Pancreas (tissue), 10 donors: ENCODE measurements at regions not wholly inside any gene's neighbourhood (a gene's known extent, or its start where the extent isn't known, plus 50 kb on each side); places are given as distances from the start of the nearest gene placed in this dataset.

Experiments
- ATAC-seq, 4 donors: fragments of 200-7000 bp; cut with Tn5 transposase; one replicate each; pipeline versions ENCODE4 v1.8.0 to v1.9.1; 2020; ENCODE audit warnings: mild to moderate bottlenecking in 4 of 4, moderate library complexity in 4 of 4
- DNase-seq, 6 donors: peaks; one replicate each; pipeline ENCODE4 v3.0.0-alpha.2; 2020
- FAIRE-seq: peaks from 2 replicates; lab custom pipeline; 2012; peaks lifted over from hg19 to GRCh38; lab: Jason Lieb, UNC
- H3K27ac ChIP-seq, 4 donors: fragments of 200-600 bp; sonication (generic); 1 replicate in 3 of 4; 2 replicates in 1 of 4; pipeline versions ENCODE4 v1.5.0 to v1.8.0; 2020
- H3K27me3 ChIP-seq, 4 donors: fragments of 200-600 bp; one replicate each; pipeline ENCODE4 v1.8.0; 2021
- H3K36me3 ChIP-seq, 3 donors: fragments of 200-600 bp; sonication (generic) in 1 of 3; one replicate each; pipeline versions ENCODE4 v1.5.0 to v1.8.0; 2020 to 2021
- H3K4me1 ChIP-seq, 3 donors: fragments of 200-600 bp; one replicate each; pipeline ENCODE4 v1.8.0; 2021
- H3K4me3 ChIP-seq, 4 donors: fragments of 200-600 bp; sonication (generic) in 2 of 4; one replicate each; pipeline versions ENCODE4 v1.5.0 to v1.8.0; 2020 to 2021
- H3K9me3 ChIP-seq, 4 donors: fragments of 200-600 bp; one replicate each; pipeline ENCODE4 v1.8.0; 2021
- CTCF ChIP-seq, 4 donors: fragments of 200-600 bp; sonication (generic) in 3 of 4; IDR thresholded peaks; one replicate each; pipeline versions ENCODE4 v1.5.0 to v1.8.0; 2021; ENCODE audit warnings: antibody characterized with exemption in 4 of 4
- WGBS, 2 donors: extraction: QIAGEN DNeasy Blood & Tissue Kit; methylation state at CpG; one replicate each; pipeline ENCODE4 v1.1.7; 2013; 5-methylcytosine and 5-hydroxymethylcytosine counted together
- intact Hi-C, 3 donors: fragments of 100-400 bp; cut with DNase I; formaldehyde crosslinking; loops; one replicate each; pipeline versions ENCODE4 v1.11.1 to v1.14.2; 2022
- donor health status: healthy with polysubstance abuse.
- donor health status: DM: no; HTN: no; CAD: no; lungs with moderate emphysema.
- donor health status: DM: no; HTN: no; CAD: no.
- donor health status: control.
- donor health status: control.
- donor health status: Bipolar disorder and iron deficiency.
- donor health status: DM: yes; HTN: yes; CAD: no.
- donor health status: DM: no; HTN: no; CAD: no.
- donor health status: DM: no; HTN: no; CAD: no.
- donor health status: DM: yes; HTN: yes; CAD: no.

DNA sequence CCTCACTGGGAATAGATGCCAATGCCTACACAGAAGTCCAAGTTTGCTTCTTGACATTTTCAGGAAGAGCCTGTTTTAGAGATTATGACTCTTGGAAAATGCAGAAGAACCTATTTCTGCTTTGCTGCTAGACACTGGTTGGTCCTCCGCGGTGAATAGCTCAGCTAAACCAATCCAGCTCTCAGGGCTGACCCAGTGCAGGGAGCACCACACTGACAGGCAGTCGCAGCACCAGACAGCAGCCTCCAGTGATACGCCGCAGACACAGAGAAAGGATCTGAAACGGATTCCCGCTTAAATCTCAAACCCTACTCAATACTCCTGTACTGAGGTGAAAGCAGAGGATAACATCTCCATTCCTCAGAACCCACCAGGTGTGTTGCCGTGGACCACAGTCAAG lies 183.4 kb downstream of the ENGASE start:
- ATAC-seq (no peak), FAIRE-seq (no peak), DNase-seq (no peak)
- Histone ChIP-seq H3K27me3 (no peaks in the 10 kb centered on the region), H3K4me1 (no peaks in the 10 kb centered on the region), H3K36me3 (no peaks in the 10 kb centered on the region), H3K27ac (no peak overlapping the region), H3K4me3 (no peak overlapping the region), H3K9me3 (no peaks in the 10 kb centered on the region)
- WGBS, 2 donors: 59 to 63% methylated on average over 8 of the region's 8 CpGs
- TF ChIP-seq CTCF (IDR thresholded peaks at IDR 0.05): no peak
- intact Hi-C loops: no loop called here

- H3K36me3 ChIP-seq: no peaks in the 10 kb centered on the region
- 49 to 56% methylated on average over 14 of the region's 14 CpGs for WGBS, 2 donors
- no peaks in the 10 kb centered on the region for H3K4me1 ChIP-seq
- no peak for TF ChIP-seq CTCF (IDR thresholded peaks at IDR 0.05)
- peak in 1 of 6 donors; percentile 17 for DNase-seq
- H3K27ac ChIP-seq: no peak overlapping the region
- no peak overlapping the region for H3K4me3 ChIP-seq
- FAIRE-seq: no peak
- intact Hi-C loops: no loop called here
- ATAC-seq: no peak
- no peaks in the 10 kb centered on the region for H3K9me3 ChIP-seq
- no peaks in the 10 kb centered on the region for H3K27me3 ChIP-seq
Measured at GRCh38 chr17:79255926-79256585, 181.4 kb downstream of the ENGASE start.

DNA sequence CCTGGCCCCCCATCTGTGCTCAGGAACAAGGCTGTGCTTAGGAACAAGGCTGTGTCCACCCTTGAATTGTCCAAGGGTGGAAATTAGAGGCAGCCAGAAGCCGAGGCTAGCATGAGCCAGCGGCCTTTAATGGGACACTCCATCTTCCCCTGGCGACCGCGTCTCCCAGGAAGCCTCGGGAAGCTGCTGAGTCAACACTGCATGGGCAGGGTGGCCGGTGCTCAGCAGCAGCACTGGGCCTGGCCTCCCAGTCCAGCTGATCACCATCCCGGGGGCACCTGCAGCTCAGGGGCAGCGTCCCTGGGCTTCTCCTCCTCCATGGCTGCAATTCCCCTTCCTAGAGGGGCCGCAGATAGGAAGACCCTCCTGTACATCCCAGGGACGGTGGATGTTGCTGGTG lies 180.8 kb downstream of the ENGASE start:
- peak in 2 of 6 donors; percentile 10 to 44 for DNase-seq
- Histone ChIP-seq H3K27me3 (no peaks in the 10 kb centered on the region), H3K36me3 (no peaks in the 10 kb centered on the region), H3K4me3 (no peak overlapping the region), H3K27ac (no peak overlapping the region), H3K4me1 (no peaks in the 10 kb centered on the region), H3K9me3 (no peaks in the 10 kb centered on the region)
- TF ChIP-seq CTCF (IDR thresholded peaks at IDR 0.05): no peak
- 40 to 43% methylated on average over 11 of the region's 11 CpGs for WGBS, 2 donors
- intact Hi-C loops: no loop called here
- FAIRE-seq: no peak
- peak in 3 of 4 donors; percentile 29 to 88 (median 79) for ATAC-seq

DNA sequence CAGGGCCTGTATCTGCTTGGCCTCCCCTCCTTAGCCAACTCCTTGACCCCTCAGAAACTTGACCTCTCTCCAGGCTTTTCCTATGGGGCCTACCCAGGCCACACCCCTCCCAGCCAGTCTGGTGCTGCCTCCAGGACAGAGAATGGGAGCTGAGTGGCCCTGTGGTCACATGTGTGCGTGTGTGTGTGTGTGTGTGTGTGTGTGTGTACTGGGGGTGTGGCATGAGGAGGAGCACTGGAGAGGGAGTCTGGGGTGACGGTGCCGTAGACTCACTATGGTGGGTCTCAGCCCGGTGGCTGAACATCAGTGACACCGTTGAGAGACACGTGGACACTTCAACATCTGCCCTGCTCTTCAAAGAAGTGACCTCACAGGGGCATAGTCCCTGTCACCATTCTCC lies 180.4 kb downstream of the ENGASE start:
- H3K9me3 ChIP-seq: no peaks in the 10 kb centered on the region
- H3K4me1 ChIP-seq: no peaks in the 10 kb centered on the region
- intact Hi-C loops: no loop called here
- WGBS, 2 donors: 61 to 66% methylated on average over 6 of the region's 6 CpGs
- no peak overlapping the region for H3K27ac ChIP-seq
- ATAC-seq (peak in 1 of 4 donors; percentile 9), FAIRE-seq (no peak), DNase-seq (no peak)
- no peaks in the 10 kb centered on the region for H3K27me3 ChIP-seq
- no peak for TF ChIP-seq CTCF (IDR thresholded peaks at IDR 0.05)
- no peaks in the 10 kb centered on the region for H3K36me3 ChIP-seq
- no peak overlapping the region for H3K4me3 ChIP-seq

GRCh38 chr17:79252886-79253285 lies 178.3 kb downstream of the ENGASE start:
- ATAC-seq: no peak
- Histone ChIP-seq H3K27me3 (no peaks in the 10 kb centered on the region), H3K4me3 (no peak overlapping the region), H3K36me3 (no peaks in the 10 kb centered on the region), H3K27ac (no peak overlapping the region), H3K4me1 (no peaks in the 10 kb centered on the region), H3K9me3 (no peaks in the 10 kb centered on the region)
- intact Hi-C loops: no loop called here
- no peak for TF ChIP-seq CTCF (IDR thresholded peaks at IDR 0.05)
- FAIRE-seq: no peak
- WGBS, 2 donors: 32 to 40% methylated on average over 12 of the region's 12 CpGs
- DNase-seq: no peak
